Uterus (tissue), 2 donors: ENCODE measurements at regions not wholly inside any gene's neighbourhood (a gene's known extent, or its start where the extent isn't known, plus 50 kb on each side); places are given as distances from the start of the nearest gene placed in this dataset.

Experiments
- CTCF ChIP-seq, 4 experiments: fragments of 200-600 bp in 2 of 4; fragments of 450-650 bp in 2 of 4; sonication (generic) in 2 of 4; IDR thresholded peaks; one replicate each; pipeline ENCODE4 v1.5.1; 2016 to 2019; ENCODE audit warnings: antibody characterized with exemption in 4 of 4, mild to moderate bottlenecking in 2 of 4, moderate library complexity in 1 of 4
- POLR2A ChIP-seq, 2 donors: fragments of 450-650 bp; IDR thresholded peaks; one replicate each; pipeline ENCODE4 v1.6.1; 2016; ENCODE audit warnings: antibody characterized with exemption in 2 of 2, mild to moderate bottlenecking in 1 of 2, moderate library complexity in 1 of 2

GRCh38 chr12:63021116-63021515 lies 86.2 kb upstream of the PPM1H start:
- TF ChIP-seq CTCF (IDR thresholded peaks at IDR 0.05): no peak
- no peak for TF ChIP-seq POLR2A (IDR thresholded peaks at IDR 0.05)
